H9 (cell line): ENCODE measurements at regions not wholly inside any gene's neighbourhood (a gene's known extent, or its start where the extent isn't known, plus 50 kb on each side); places are given as distances from the start of the nearest gene placed in this dataset.

Source experiments
- DNase-seq: peaks from one replicate; pipeline ENCODE4 v3.0.0-alpha.2; 2017
- H2AFZ ChIP-seq: one replicate; pipeline ENCODE4 v1.6.1; 2013; ENCODE audit warnings: mild to moderate bottlenecking, low read length, control low read depth, moderate library complexity
- H2AK5ac ChIP-seq: 2 replicates; pipeline ENCODE4 v1.6.1; 2013; ENCODE audit warnings: low read length, control low read depth, mixed read lengths; ENCODE audit not compliant: insufficient read length
- H2BK120ac ChIP-seq: one replicate; pipeline ENCODE4 v1.6.1; 2013; ENCODE audit warnings: low read depth, mild to moderate bottlenecking, low read length, control low read depth, inconsistent platforms; ENCODE audit not compliant: poor library complexity, severe bottlenecking
- H2BK12ac ChIP-seq: 2 replicates; pipeline ENCODE4 v1.6.1; 2013; ENCODE audit warnings: low read length, control low read depth, mixed read lengths, low read depth; ENCODE audit not compliant: insufficient read length
- H2BK15ac ChIP-seq: 2 replicates; pipeline ENCODE4 v1.6.1; 2013; ENCODE audit warnings: low read depth, low read length, control low read depth
- H2BK20ac ChIP-seq: one replicate; pipeline ENCODE4 v1.6.1; 2013; ENCODE audit warnings: low read depth, mild to moderate bottlenecking, low read length, control low read depth, inconsistent platforms; ENCODE audit not compliant: poor library complexity, severe bottlenecking
- H2BK5ac ChIP-seq: 2 replicates; pipeline ENCODE4 v1.6.1; 2013; ENCODE audit warnings: low read length, control low read depth, mixed read lengths; ENCODE audit not compliant: insufficient read length
- H3K14ac ChIP-seq: 2 replicates; pipeline ENCODE4 v1.6.1; 2013; ENCODE audit warnings: low read length, control low read depth; ENCODE audit not compliant: insufficient read depth
- H3K18ac ChIP-seq: 2 replicates; pipeline ENCODE4 v1.6.1; 2013; ENCODE audit warnings: low read depth, mild to moderate bottlenecking, mixed read lengths, low read length, control low read depth; ENCODE audit not compliant: insufficient read length
- H3K23ac ChIP-seq: 2 replicates; pipeline ENCODE4 v1.6.1; 2013; ENCODE audit warnings: low read length, control low read depth, mixed read lengths, low read depth; ENCODE audit not compliant: insufficient read length
- H3K23me2 ChIP-seq: 2 replicates; pipeline ENCODE4 v1.6.1; 2013; ENCODE audit warnings: low read depth, mild to moderate bottlenecking, mixed read lengths, low read length, control low read depth; ENCODE audit not compliant: insufficient read length, poor library complexity, severe bottlenecking
- H3K27ac ChIP-seq: 2 replicates; pipeline ENCODE4 v1.5.1; 2013; ENCODE audit warnings: low read length, control low read depth, mixed read lengths, low read depth; ENCODE audit not compliant: insufficient read length
- H3K27me3 ChIP-seq: 2 replicates; pipeline ENCODE4 v1.6.1; 2013; ENCODE audit warnings: low read length, control low read depth, inconsistent platforms; ENCODE audit not compliant: insufficient read depth
- H3K4ac ChIP-seq: 2 replicates; pipeline ENCODE4 v1.6.1; 2013; ENCODE audit warnings: low read depth, mild to moderate bottlenecking, control low read depth, inconsistent platforms, low read length, moderate library complexity
- H3K4me1 ChIP-seq: 2 replicates; pipeline ENCODE4 v1.6.1; 2013; ENCODE audit warnings: low read length, control low read depth, inconsistent platforms; ENCODE audit not compliant: insufficient read depth
- H3K4me2 ChIP-seq: 2 replicates; pipeline ENCODE4 v1.6.1; 2013; ENCODE audit warnings: low read length, control low read depth, mixed read lengths; ENCODE audit not compliant: insufficient read length, insufficient read depth
- H3K56ac ChIP-seq: 2 replicates; pipeline ENCODE4 v1.6.1; 2013; ENCODE audit warnings: low read depth, mild to moderate bottlenecking, mixed read lengths, low read length, control low read depth; ENCODE audit not compliant: insufficient read length
- H3K79me1 ChIP-seq: 2 replicates; pipeline ENCODE4 v1.6.1; 2013; ENCODE audit warnings: low read depth, mild to moderate bottlenecking, moderate library complexity, low read length, control low read depth, inconsistent platforms; ENCODE audit not compliant: insufficient read depth, poor library complexity, severe bottlenecking
- H3K79me2 ChIP-seq: 2 replicates; pipeline ENCODE4 v1.6.1; 2013; ENCODE audit warnings: low read length, control low read depth, inconsistent platforms; ENCODE audit not compliant: insufficient read depth
- H3K9ac ChIP-seq: 2 replicates; pipeline ENCODE4 v1.6.1; 2013; ENCODE audit warnings: low read length, control low read depth, mixed read lengths; ENCODE audit not compliant: insufficient read length; ENCODE audit errors: extremely low read depth
- H3K9me3 ChIP-seq: one replicate; pipeline ENCODE4 v1.6.1; 2013; ENCODE audit warnings: low read depth, low read length, inconsistent platforms; ENCODE audit not compliant: control insufficient read depth
- H3T11ph ChIP-seq: one replicate; pipeline ENCODE4 v1.6.1; 2013; ENCODE audit warnings: mild to moderate bottlenecking, low read length, control low read depth, inconsistent platforms
- H4K20me1 ChIP-seq: one replicate; pipeline ENCODE4 v1.6.1; 2013; ENCODE audit not compliant: control insufficient read depth, insufficient read length, insufficient read depth
- H4K5ac ChIP-seq: 2 replicates; pipeline ENCODE4 v1.6.1; 2013; ENCODE audit warnings: low read depth, mild to moderate bottlenecking, mixed read lengths, low read length, control low read depth; ENCODE audit not compliant: insufficient read length
- H4K8ac ChIP-seq: replicated peaks from 2 replicates; pipeline ENCODE4 v1.6.1; 2013; ENCODE audit warnings: low read length, control low read depth, mixed read lengths, low read depth; ENCODE audit not compliant: insufficient read length
- H4K91ac ChIP-seq: 2 replicates; pipeline ENCODE4 v1.6.1; 2013; ENCODE audit warnings: low read depth, mild to moderate bottlenecking, moderate library complexity, mixed read lengths, low read length, control low read depth; ENCODE audit not compliant: insufficient read length
- H3K27ac Mint-ChIP-seq, 3 experiments: 2 replicates in 2 of 3; 3 replicates in 1 of 3; pipeline ENCODE4 v1.8.0; 2020 to 2021; ENCODE audit warnings: mixed read lengths in 3 of 3, mild to moderate bottlenecking in 1 of 3, moderate library complexity in 1 of 3
- H3K27me3 Mint-ChIP-seq: 2 replicates; pipeline ENCODE4 v1.8.0; 2021; ENCODE audit warnings: low read depth, mild to moderate bottlenecking, moderate library complexity, mixed read lengths
- H3K36me3 Mint-ChIP-seq, 3 experiments: 2 replicates in 2 of 3; 3 replicates in 1 of 3; pipeline ENCODE4 v1.8.0; 2020 to 2021; ENCODE audit warnings: low read depth in 3 of 3, mixed read lengths in 3 of 3; ENCODE audit not compliant: insufficient read depth in 1 of 3
- H3K4me1 Mint-ChIP-seq, 2 experiments: 2 replicates each; pipeline ENCODE4 v1.8.0; 2020; ENCODE audit warnings: mixed read lengths in 2 of 2
- H3K4me3 Mint-ChIP-seq, 2 experiments: 2 replicates in 1 of 2; 3 replicates in 1 of 2; pipeline ENCODE4 v1.8.0; 2020 to 2021; ENCODE audit warnings: mild to moderate bottlenecking in 2 of 2, mixed read lengths in 2 of 2, moderate library complexity in 1 of 2
- H3K9me3 Mint-ChIP-seq, 2 experiments: 2 replicates in 1 of 2; 3 replicates in 1 of 2; pipeline ENCODE4 v1.8.0; 2020; ENCODE audit warnings: mild to moderate bottlenecking in 2 of 2, mixed read lengths in 2 of 2, moderate library complexity in 1 of 2
- CTCF ChIP-seq: fragments of 200-600 bp; sonication (generic); conservative IDR thresholded peaks from 3 replicates; pipeline ENCODE4 v1.8.0; 2021; ENCODE audit warnings: antibody characterized with exemption, mild to moderate bottlenecking
- WGBS: extraction: QIAGEN DNeasy Blood & Tissue Kit; methylation state at CpG from one replicate; pipeline ENCODE4 v1.1.7; 2013; ENCODE audit warnings: missing lambda C conversion rate, low lambda C conversion rate, mixed read lengths; ENCODE audit not compliant: insufficient read length; ENCODE audit errors: extremely low coverage; 5-methylcytosine and 5-hydroxymethylcytosine counted together

GRCh38 chr9:134563397-134563796 is 78.2 kb upstream of the COL5A1 start:
- no peak overlapping the region for H3T11ph ChIP-seq
- H3K27ac ChIP-seq: no peak overlapping the region
- H4K5ac ChIP-seq: no peak overlapping the region
- H3K4me1 ChIP-seq: no peaks in the 10 kb centered on the region
- no peaks in the 10 kb centered on the region for H3K79me2 ChIP-seq
- H2BK15ac ChIP-seq: no peak overlapping the region
- no peak overlapping the region for H3K27ac Mint-ChIP-seq
- H3K9ac ChIP-seq: no peak overlapping the region
- H3K18ac ChIP-seq: no peak overlapping the region
- no peak for DNase-seq
- no peak overlapping the region for H4K91ac ChIP-seq
- no peak overlapping the region for H4K8ac ChIP-seq
- H3K4me1 Mint-ChIP-seq: no peaks in the 10 kb centered on the region
- H3K9me3 Mint-ChIP-seq: peaks cover 13 to 18% of the 10 kb centered on the region in 2 experiments; a peak in 4 of 5 replicates
- no peak overlapping the region for H3K4me3 Mint-ChIP-seq
- no peak overlapping the region for H2AK5ac ChIP-seq
- H2BK5ac ChIP-seq: no peak overlapping the region
- no peak for TF ChIP-seq CTCF
- no peaks in the 10 kb centered on the region for H3K23me2 ChIP-seq
- no peak overlapping the region for H3K4me2 ChIP-seq
- no peaks in the 10 kb centered on the region; a peak in 1 of 7 replicates for H3K36me3 Mint-ChIP-seq
- no peak overlapping the region for H3K56ac ChIP-seq
- no peak overlapping the region for H3K14ac ChIP-seq
- H3K23ac ChIP-seq: no peak overlapping the region
- no peak overlapping the region for H2BK12ac ChIP-seq
- no peaks in the 10 kb centered on the region for H3K27me3 ChIP-seq
- WGBS: no CpG with 5 or more reads among the region's 4 CpGs
- H4K20me1 ChIP-seq: no peaks in the 10 kb centered on the region
- peaks cover 16% of the 10 kb centered on the region for H3K27me3 Mint-ChIP-seq
- H3K9me3 ChIP-seq: no peaks in the 10 kb centered on the region
- no peak overlapping the region for H2BK20ac ChIP-seq
- H2BK120ac ChIP-seq: no peak overlapping the region
- no peak overlapping the region for H3K4ac ChIP-seq
- no peak overlapping the region for H2AFZ ChIP-seq
- no peaks in the 10 kb centered on the region for H3K79me1 ChIP-seq
